ENCODE measurements at regions not wholly inside any gene's neighbourhood (a gene's known extent, or its start where the extent isn't known, plus 50 kb on each side); places are given as distances from the start of the nearest gene placed in this dataset.

DNA sequence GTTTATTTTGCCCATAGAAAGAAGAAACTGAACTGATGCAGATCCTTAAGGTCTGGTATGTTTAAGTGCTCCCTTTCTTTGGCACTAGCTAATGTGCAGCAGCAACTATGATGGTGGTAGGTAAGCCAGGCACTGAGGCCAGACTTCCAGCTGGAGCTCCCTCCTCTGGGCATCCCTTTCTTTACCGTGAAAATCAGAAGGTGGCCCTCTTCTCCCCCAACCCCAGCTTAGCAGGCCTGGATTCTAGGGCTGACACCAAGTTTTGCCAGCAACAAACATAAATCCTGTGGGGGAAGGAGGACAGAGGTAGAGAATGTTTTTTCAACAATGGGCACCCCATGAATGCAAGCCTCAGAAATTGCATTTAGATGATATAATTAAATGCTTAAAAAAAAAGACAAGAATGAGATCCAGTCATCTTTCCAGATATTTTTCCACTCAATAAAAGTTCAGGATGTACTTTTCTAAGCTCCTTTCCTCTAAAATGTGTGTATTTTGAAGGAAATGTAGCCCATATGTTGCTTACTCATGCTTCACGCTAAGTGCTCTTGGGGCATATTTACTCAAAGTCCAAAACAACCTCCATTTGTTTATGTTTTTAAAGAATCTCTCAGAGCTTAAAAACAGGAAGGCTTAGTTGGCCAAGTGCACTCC is 123.9 kb upstream of the NXT1 start:
- TF ChIP-seq CTCF (IDR thresholded peaks at IDR 0.05): no peak
- no peak for TF ChIP-seq EZH2 (IDR thresholded peaks at IDR 0.05; ENCODE audit: borderline replicate concordance, insufficient read depth, low read depth, low read length, poor library complexity, severe bottlenecking)
